ENCODE measurements at regions not wholly inside any gene's neighbourhood (a gene's known extent, or its start where the extent isn't known, plus 50 kb on each side); places are given as distances from the start of the nearest gene placed in this dataset.

GRCh38 chr3:18761530-18761929 is 336.4 kb upstream of the SATB1 start:
- Mint-ChIP-seq H3K4me3 (no peak overlapping the region), H3K4me1 (no peaks in the 10 kb centered on the region), H3K9me3 (no peaks in the 10 kb centered on the region), H3K27me3 (ENCODE audit: low read depth in 3 of 3) (no peaks in the 10 kb centered on the region), H3K36me3 (no peaks in the 10 kb centered on the region), H3K27ac (no peak overlapping the region)
- no peak for DNase-seq
- no peak overlapping the region for H3K27ac ChIP-seq (ENCODE audit: low read depth in 1 of 2, low read length in 2 of 2)
- H3K4me3 ChIP-seq (replicated peaks in 1 of 3; ENCODE audit: low read depth in 2 of 3, low read length in 3 of 3), result no peak overlapping the region
- no peaks in the 10 kb centered on the region for H3K9me3 ChIP-seq (replicated peaks in 1 of 2; ENCODE audit: control insufficient read depth in 1 of 2, insufficient read depth in 1 of 2, low read length in 2 of 2)
- intact Hi-C loops (cut with micrococcal nuclease), result loop anchor here in 1 of 2 donors (5.0 kb wide), 1 partner anchor 199 kb away; no protein-coding TSS in a partner anchor
- H3K36me3 ChIP-seq (replicated peaks in 1 of 2; ENCODE audit: control insufficient read depth in 1 of 2, insufficient read depth in 2 of 2, low read length in 2 of 2), result no peaks in the 10 kb centered on the region
- no peaks in the 10 kb centered on the region for H3K79me2 ChIP-seq (ENCODE audit: insufficient read depth, low read length)
- no peaks in the 10 kb centered on the region for H3K27me3 ChIP-seq (ENCODE audit: control insufficient read depth in 2 of 2, insufficient read depth in 2 of 2, low read length in 2 of 2)
- WGBS (ENCODE audit: insufficient coverage), result 57% methylated on average over 5 of the region's 5 CpGs
- no peak overlapping the region for H3K9ac ChIP-seq (ENCODE audit: insufficient read depth, low read length, poor library complexity, severe bottlenecking)
- TF ChIP-seq, protein P1, sequence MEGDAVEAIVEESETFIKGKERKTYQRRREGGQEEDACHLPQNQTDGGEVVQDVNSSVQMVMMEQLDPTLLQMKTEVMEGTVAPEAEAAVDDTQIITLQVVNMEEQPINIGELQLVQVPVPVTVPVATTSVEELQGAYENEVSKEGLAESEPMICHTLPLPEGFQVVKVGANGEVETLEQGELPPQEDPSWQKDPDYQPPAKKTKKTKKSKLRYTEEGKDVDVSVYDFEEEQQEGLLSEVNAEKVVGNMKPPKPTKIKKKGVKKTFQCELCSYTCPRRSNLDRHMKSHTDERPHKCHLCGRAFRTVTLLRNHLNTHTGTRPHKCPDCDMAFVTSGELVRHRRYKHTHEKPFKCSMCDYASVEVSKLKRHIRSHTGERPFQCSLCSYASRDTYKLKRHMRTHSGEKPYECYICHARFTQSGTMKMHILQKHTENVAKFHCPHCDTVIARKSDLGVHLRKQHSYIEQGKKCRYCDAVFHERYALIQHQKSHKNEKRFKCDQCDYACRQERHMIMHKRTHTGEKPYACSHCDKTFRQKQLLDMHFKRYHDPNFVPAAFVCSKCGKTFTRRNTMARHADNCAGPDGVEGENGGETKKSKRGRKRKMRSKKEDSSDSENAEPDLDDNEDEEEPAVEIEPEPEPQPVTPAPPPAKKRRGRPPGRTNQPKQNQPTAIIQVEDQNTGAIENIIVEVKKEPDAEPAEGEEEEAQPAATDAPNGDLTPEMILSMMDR (IDR thresholded peaks at IDR 0.05), result no peak
- H3K4me1 ChIP-seq (ENCODE audit: control insufficient read depth in 1 of 2, insufficient read depth in 2 of 2, low read length in 2 of 2), result no peaks in the 10 kb centered on the region
- no peak overlapping the region for H3K4me2 ChIP-seq (replicated peaks; ENCODE audit: extremely low read depth, low read length, poor library complexity, severe bottlenecking)
- no peak overlapping the region for H2AFZ ChIP-seq (ENCODE audit: insufficient read depth, low read depth, low read length, poor library complexity, severe bottlenecking)
- H4K20me1 ChIP-seq (ENCODE audit: insufficient read depth, low read length), result no peaks in the 10 kb centered on the region

DNA sequence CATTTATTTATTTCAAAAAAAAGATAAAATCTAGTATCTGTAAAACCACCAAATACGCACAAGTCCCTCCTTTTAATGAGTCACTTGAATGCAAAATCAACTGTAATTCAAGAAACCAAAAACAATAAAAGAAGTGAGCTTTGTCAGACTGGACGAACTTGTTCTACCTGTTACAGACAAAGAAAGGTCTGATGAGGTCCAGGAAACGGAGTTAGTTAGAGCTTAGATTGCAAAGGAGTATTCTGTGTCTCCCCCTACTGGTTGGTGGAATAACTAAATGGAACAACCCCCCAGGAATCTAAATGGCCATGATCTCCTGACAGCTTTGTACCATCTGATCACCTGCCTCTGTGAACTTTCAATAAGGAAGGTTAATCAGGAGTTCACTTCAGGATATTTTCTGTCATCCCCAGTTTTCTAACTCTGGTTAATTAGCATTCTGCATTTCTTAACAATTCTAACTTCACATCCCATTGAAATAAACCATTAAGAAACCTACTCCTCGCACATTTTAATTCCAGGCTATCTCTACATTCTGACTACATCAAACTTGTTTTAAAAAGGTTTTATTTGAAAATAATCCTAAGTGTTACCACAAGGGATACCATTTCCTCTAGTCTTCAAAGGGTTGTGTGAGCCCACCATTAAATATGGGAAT is 333.0 kb upstream of the SATB1 start:
- Histone ChIP-seq H3K9ac (ENCODE audit: insufficient read depth, low read length, poor library complexity, severe bottlenecking) (no peak overlapping the region), H3K9me3 (replicated peaks in 1 of 2; ENCODE audit: control insufficient read depth in 1 of 2, insufficient read depth in 1 of 2, low read length in 2 of 2) (no peaks in the 10 kb centered on the region), H3K4me3 (replicated peaks in 1 of 3; ENCODE audit: low read depth in 2 of 3, low read length in 3 of 3) (no peak overlapping the region), H3K27me3 (ENCODE audit: control insufficient read depth in 2 of 2, insufficient read depth in 2 of 2, low read length in 2 of 2) (no peaks in the 10 kb centered on the region), H3K4me2 (replicated peaks; ENCODE audit: extremely low read depth, low read length, poor library complexity, severe bottlenecking) (no peak overlapping the region), H3K27ac (ENCODE audit: low read depth in 1 of 2, low read length in 2 of 2) (no peak overlapping the region), H4K20me1 (ENCODE audit: insufficient read depth, low read length) (no peaks in the 10 kb centered on the region), H3K36me3 (replicated peaks in 1 of 2; ENCODE audit: control insufficient read depth in 1 of 2, insufficient read depth in 2 of 2, low read length in 2 of 2) (no peaks in the 10 kb centered on the region), H3K79me2 (ENCODE audit: insufficient read depth, low read length) (no peaks in the 10 kb centered on the region), H3K4me1 (ENCODE audit: control insufficient read depth in 1 of 2, insufficient read depth in 2 of 2, low read length in 2 of 2) (no peaks in the 10 kb centered on the region), H2AFZ (ENCODE audit: insufficient read depth, low read depth, low read length, poor library complexity, severe bottlenecking) (no peak overlapping the region)
- no peak overlapping the region for H3K4me3 Mint-ChIP-seq
- H3K27ac Mint-ChIP-seq, result no peak overlapping the region
- H3K9me3 Mint-ChIP-seq, result peaks cover 0 to 1% (median 0%) of the 10 kb centered on the region in 7 donors
- peak; percentile 55 to 75 (median 74) for DNase-seq
- no CpG with 5 or more reads among the region's 4 CpGs for WGBS (ENCODE audit: insufficient coverage)
- H3K27me3 Mint-ChIP-seq (ENCODE audit: low read depth in 3 of 3), result peaks cover 0 to 1% (median 1%) of the 10 kb centered on the region in 3 donors
- H3K36me3 Mint-ChIP-seq, result no peaks in the 10 kb centered on the region
- H3K4me1 Mint-ChIP-seq, result peaks cover 3% of the 10 kb centered on the region
- intact Hi-C loops (cut with micrococcal nuclease), result loop anchor here in 1 of 2 donors (5.0 to 10.0 kb wide), 2 partner anchors 196 to 313 kb away; no protein-coding TSS in a partner anchor
- TF ChIP-seq, protein P1 (IDR thresholded peaks at IDR 0.05), result peak; percentile 94
